ENCODE measurements at regions not wholly inside any gene's neighbourhood (a gene's known extent, or its start where the extent isn't known, plus 50 kb on each side); places are given as distances from the start of the nearest gene placed in this dataset.

DNA sequence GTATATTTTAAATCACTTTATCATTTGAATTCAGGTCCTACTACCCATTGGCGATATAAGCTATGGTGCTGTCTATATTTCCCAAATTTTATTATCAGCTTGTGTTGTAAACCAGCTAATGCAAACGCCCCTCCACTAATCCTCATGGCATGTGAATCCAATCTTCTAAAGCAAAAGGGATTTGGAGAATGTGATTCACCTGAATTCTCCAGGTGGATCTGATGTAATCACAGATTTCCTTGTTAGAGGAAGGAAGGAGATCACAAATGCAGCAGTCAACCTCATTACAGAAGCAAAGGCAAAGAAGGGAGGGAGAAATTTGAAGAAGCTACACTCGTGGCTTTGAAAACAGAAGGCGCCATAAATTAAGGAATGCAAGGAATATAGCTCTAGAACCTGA lies 431.1 kb upstream of the CDH19 start:
- H4K20me1 ChIP-seq (ENCODE audit: insufficient read depth, low read length): no peaks in the 10 kb centered on the region
- H3K79me2 ChIP-seq (ENCODE audit: insufficient read depth, low read length): no peaks in the 10 kb centered on the region
- no peaks in the 10 kb centered on the region for H3K36me3 ChIP-seq (ENCODE audit: insufficient read depth, low read length)
- H3K4me1 ChIP-seq (ENCODE audit: insufficient read depth, low read length, severe bottlenecking): no peaks in the 10 kb centered on the region
- no peak overlapping the region for H3K4me2 ChIP-seq (ENCODE audit: low read length)
- H2AFZ ChIP-seq (ENCODE audit: low read length): no peak overlapping the region
- no peak overlapping the region for H3K27ac ChIP-seq (ENCODE audit: low read depth, low read length, poor library complexity, severe bottlenecking)
- TF ChIP-seq EZH2 (IDR thresholded peaks at IDR 0.05; ENCODE audit: borderline replicate concordance, low read length): no peak
- TF ChIP-seq, protein P1, sequence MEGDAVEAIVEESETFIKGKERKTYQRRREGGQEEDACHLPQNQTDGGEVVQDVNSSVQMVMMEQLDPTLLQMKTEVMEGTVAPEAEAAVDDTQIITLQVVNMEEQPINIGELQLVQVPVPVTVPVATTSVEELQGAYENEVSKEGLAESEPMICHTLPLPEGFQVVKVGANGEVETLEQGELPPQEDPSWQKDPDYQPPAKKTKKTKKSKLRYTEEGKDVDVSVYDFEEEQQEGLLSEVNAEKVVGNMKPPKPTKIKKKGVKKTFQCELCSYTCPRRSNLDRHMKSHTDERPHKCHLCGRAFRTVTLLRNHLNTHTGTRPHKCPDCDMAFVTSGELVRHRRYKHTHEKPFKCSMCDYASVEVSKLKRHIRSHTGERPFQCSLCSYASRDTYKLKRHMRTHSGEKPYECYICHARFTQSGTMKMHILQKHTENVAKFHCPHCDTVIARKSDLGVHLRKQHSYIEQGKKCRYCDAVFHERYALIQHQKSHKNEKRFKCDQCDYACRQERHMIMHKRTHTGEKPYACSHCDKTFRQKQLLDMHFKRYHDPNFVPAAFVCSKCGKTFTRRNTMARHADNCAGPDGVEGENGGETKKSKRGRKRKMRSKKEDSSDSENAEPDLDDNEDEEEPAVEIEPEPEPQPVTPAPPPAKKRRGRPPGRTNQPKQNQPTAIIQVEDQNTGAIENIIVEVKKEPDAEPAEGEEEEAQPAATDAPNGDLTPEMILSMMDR (IDR thresholded peaks at IDR 0.05; ENCODE audit: low read length): no peak
- no peaks in the 10 kb centered on the region for H3K9me2 ChIP-seq (ENCODE audit: low read depth, low read length)
- H3K9me3 ChIP-seq (ENCODE audit: low read length): no peaks in the 10 kb centered on the region
- no peaks in the 10 kb centered on the region for H3K27me3 ChIP-seq (ENCODE audit: insufficient read depth, low read length)
- no peak overlapping the region for H3K4me3 ChIP-seq (ENCODE audit: low read depth, low read length, poor library complexity, severe bottlenecking)
- no peaks in the 10 kb centered on the region for H3F3A ChIP-seq (ENCODE audit: insufficient read depth, low read length)
- H3K9ac ChIP-seq (ENCODE audit: low read length): no peak overlapping the region

DNA sequence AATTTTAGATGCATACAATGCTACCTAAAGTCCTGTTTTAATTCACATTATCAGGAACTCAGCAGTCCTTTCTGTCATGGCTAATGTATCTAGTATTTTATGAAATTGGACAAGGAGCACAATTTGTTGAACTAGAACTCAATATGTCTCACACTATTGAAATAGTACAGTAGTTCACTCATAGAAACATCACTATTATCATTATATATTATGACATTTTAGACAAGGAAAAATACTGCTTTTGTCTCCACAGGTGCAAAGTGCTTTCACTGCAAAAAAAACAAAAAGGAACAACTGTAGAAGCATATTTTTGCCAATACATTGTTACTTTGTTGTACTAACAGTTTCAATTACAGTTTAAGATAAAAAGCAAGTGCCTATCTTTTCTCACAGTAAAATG lies 419.2 kb upstream of the CDH19 start:
- Histone ChIP-seq H3F3A (ENCODE audit: insufficient read depth, low read length) (no peaks in the 10 kb centered on the region), H3K79me2 (ENCODE audit: insufficient read depth, low read length) (no peaks in the 10 kb centered on the region), H4K20me1 (ENCODE audit: insufficient read depth, low read length) (no peaks in the 10 kb centered on the region), H3K4me2 (ENCODE audit: low read length) (no peak overlapping the region), H3K9me2 (ENCODE audit: low read depth, low read length) (no peaks in the 10 kb centered on the region), H3K4me1 (ENCODE audit: insufficient read depth, low read length, severe bottlenecking) (no peaks in the 10 kb centered on the region), H3K4me3 (ENCODE audit: low read depth, low read length, poor library complexity, severe bottlenecking) (no peak overlapping the region), H3K27ac (ENCODE audit: low read depth, low read length, poor library complexity, severe bottlenecking) (no peak overlapping the region), H3K27me3 (ENCODE audit: insufficient read depth, low read length) (no peaks in the 10 kb centered on the region), H3K9me3 (ENCODE audit: low read length) (no peaks in the 10 kb centered on the region), H2AFZ (ENCODE audit: low read length) (no peak overlapping the region), H3K9ac (ENCODE audit: low read length) (no peak overlapping the region), H3K36me3 (ENCODE audit: insufficient read depth, low read length) (no peaks in the 10 kb centered on the region)
- no peak for TF ChIP-seq EZH2 (IDR thresholded peaks at IDR 0.05; ENCODE audit: borderline replicate concordance, low read length)
- TF ChIP-seq, protein P1 (IDR thresholded peaks at IDR 0.05; ENCODE audit: low read length): no peak

DNA sequence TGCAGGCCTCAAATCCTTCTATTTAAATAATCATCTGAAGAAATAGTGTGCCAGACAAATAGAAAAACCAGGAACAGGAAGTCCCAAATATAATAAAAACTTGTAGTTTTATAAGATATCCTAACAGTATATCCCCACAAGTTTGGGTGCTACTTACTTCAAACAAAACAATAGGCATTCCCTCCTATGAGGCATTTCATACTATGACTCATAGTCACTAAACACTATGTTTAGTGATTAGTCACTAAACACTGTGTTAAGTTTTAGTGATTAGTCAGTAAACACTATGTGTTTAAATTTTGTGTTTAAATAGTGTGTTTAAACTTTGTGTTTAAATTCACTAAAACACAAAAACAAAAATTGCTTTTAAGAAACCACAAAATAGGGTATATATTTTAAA lies 407.0 kb upstream of the CDH19 start:
- Histone ChIP-seq H3K27me3 (ENCODE audit: insufficient read depth, low read length) (no peaks in the 10 kb centered on the region), H4K20me1 (ENCODE audit: insufficient read depth, low read length) (no peaks in the 10 kb centered on the region), H3K4me1 (ENCODE audit: insufficient read depth, low read length, severe bottlenecking) (no peaks in the 10 kb centered on the region), H3K9me2 (ENCODE audit: low read depth, low read length) (no peaks in the 10 kb centered on the region), H3K79me2 (ENCODE audit: insufficient read depth, low read length) (no peaks in the 10 kb centered on the region), H3F3A (ENCODE audit: insufficient read depth, low read length) (no peaks in the 10 kb centered on the region), H3K27ac (ENCODE audit: low read depth, low read length, poor library complexity, severe bottlenecking) (no peak overlapping the region), H3K4me3 (ENCODE audit: low read depth, low read length, poor library complexity, severe bottlenecking) (no peak overlapping the region), H3K36me3 (ENCODE audit: insufficient read depth, low read length) (no peaks in the 10 kb centered on the region), H2AFZ (ENCODE audit: low read length) (no peak overlapping the region), H3K4me2 (ENCODE audit: low read length) (no peak overlapping the region), H3K9me3 (ENCODE audit: low read length) (no peaks in the 10 kb centered on the region), H3K9ac (ENCODE audit: low read length) (no peak overlapping the region)
- TF ChIP-seq, protein P1 (IDR thresholded peaks at IDR 0.05; ENCODE audit: low read length): no peak
- no peak for TF ChIP-seq EZH2 (IDR thresholded peaks at IDR 0.05; ENCODE audit: borderline replicate concordance, low read length)
